GM19035 (cell line): ENCODE measurements at regions not wholly inside any gene's neighbourhood (a gene's known extent, or its start where the extent isn't known, plus 50 kb on each side); places are given as distances from the start of the nearest gene placed in this dataset.

Source experiments
- ATAC-seq: cut with Tn5 transposase; IDR thresholded peaks from one replicate; pipeline ENCODE4 v1.9.1; 2021; ENCODE audit not compliant: unreplicated experiment

- ATAC-seq: no peak
Measured at GRCh38 chr12:32952681-32953080, 56.1 kb upstream of the PKP2 start.

DNA sequence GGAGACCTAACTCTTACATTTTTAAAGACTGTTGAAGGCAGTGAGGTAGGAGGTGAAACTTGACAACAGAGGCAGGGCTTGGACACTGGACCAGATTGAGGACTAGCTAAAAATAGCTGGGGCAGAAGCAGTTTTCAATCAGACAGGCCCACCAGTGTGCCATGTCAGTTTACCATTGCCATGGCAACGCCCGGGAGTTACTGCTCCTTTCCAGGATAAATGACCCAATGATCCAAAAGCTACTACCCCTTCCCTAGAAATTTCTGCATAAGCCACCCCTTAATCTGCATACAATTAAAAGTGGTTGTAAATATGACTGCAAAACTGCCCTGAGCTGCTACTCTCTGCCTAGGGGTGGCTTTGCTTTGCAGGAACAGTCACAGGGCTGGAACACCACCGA lies 53.2 kb upstream of the PKP2 start:
- no peak for ATAC-seq

DNA sequence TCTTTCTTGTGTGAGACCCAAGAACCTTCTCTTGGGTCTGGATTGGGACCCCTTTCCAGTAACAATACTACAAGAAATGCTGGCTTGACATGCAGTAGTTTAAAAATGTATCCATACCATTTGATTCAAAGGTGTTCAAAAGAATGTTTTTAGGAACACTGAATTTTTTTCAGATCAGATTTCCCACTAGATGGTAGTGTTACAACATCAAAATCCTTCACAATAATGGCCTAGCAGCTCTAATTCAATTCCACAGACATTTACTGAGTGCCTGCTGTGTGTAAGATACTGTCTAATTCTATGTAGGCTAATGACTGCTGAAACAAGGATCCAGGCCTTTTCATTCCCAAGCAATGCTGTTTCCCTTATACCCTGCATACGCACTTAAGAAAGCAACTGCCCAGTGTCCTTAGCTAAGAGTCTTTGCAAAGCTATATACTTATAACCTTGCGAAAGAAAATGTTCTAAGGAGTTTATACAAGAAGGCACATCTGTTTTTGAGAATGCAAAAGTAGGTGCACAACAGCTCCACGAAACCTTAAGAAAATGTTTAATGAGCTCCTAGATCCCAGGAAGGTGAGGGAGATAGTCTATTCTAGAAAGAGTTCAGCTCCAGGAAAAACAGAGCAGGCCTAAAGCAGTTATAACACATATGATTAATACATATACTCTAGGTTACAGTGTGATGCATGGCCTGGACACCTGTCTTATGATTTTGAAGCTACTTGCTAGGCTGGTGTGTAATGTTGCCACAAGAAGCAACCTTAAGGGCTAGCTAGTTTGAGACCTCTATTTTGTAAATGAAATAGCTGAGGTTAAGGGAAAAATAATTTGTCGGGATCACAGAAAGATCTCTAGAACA lies 50.9 kb upstream of the PKP2 start:
- ATAC-seq: no peak

GRCh38 chr12:32946504-32947131 lies 50.0 kb upstream of the PKP2 start:
- no peak for ATAC-seq
